OCI-LY1 (cell line): ENCODE measurements at regions not wholly inside any gene's neighbourhood (a gene's known extent, or its start where the extent isn't known, plus 50 kb on each side); places are given as distances from the start of the nearest gene placed in this dataset.

Experiments
- CTCF ChIP-seq: fragments of 200-600 bp; sonication (generic), shearing (Covaris generic); IDR thresholded peaks from 2 replicates; pipeline ENCODE4 v1.5.1; 2017; ENCODE audit warnings: mild to moderate bottlenecking, antibody characterized with exemption, low read length, moderate library complexity, mixed read lengths
- EZH2 ChIP-seq: fragments of 200-600 bp; sonication (generic), shearing (Covaris generic); IDR thresholded peaks from 2 replicates; pipeline ENCODE4 v1.8.0; 2017; ENCODE audit warnings: borderline replicate concordance, mixed run types, mild to moderate bottlenecking, antibody characterized with exemption, low read length, moderate library complexity, mixed read lengths

- no peak for TF ChIP-seq CTCF
- TF ChIP-seq EZH2 = no peak
Observed at GRCh38 chr13:79918620-79919019, 422.3 kb downstream of the SPRY2 start.
